ENCODE measurements at regions not wholly inside any gene's neighbourhood (a gene's known extent, or its start where the extent isn't known, plus 50 kb on each side); places are given as distances from the start of the nearest gene placed in this dataset.

DNA sequence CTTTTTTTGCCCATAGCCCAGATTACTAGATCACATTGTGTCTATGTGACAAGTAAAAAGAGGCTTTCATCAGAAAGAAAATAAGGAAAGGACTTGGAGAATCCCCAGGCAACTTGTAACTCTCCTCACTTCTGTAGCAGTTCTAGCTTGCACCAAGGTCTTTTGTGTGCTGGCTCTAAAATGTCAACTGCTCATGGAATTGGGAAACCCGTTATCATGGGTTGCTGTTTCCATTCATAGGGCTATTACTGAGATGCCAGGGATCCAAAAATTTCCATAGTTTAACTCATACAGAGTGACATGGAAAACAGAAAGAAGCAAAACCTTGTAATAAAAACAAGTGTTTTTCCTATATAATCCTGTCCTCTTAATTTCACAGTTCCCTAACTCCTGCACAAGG is 123.9 kb upstream of the FBXL7 start:
- Histone ChIP-seq H3K4me3 (ENCODE audit: insufficient read depth, low read depth, low read length) (no peak overlapping the region), H3K56ac (ENCODE audit: extremely low read depth, insufficient read depth, low read length) (no peak overlapping the region), H2AK5ac (ENCODE audit: low read depth, low read length) (no peak overlapping the region), H3K18ac (ENCODE audit: low read depth, low read length) (no peak overlapping the region), H3K14ac (replicated peaks; ENCODE audit: low read depth, low read length) (no peak overlapping the region), H2BK15ac (ENCODE audit: low read depth, low read length) (no peak overlapping the region), H2BK20ac (ENCODE audit: low read depth, low read length) (no peak overlapping the region), H3K4me2 (ENCODE audit: low read depth, low read length) (no peak overlapping the region), H3K79me1 (ENCODE audit: low read depth in 1 of 2, low read length in 2 of 2) (no peaks in the 10 kb centered on the region), H4K8ac (ENCODE audit: low read depth in 2 of 2, low read length in 2 of 2) (no peak overlapping the region), H3K9me1 (ENCODE audit: insufficient read depth, low read length) (no peaks in the 10 kb centered on the region; the same call in 1 of the 2 replicates), H3K4ac (ENCODE audit: low read depth, low read length) (no peak overlapping the region), H3K27ac (ENCODE audit: insufficient read depth, low read length) (no peak overlapping the region), H3K9me3 (ENCODE audit: control insufficient read depth, insufficient read depth, low read length) (no peaks in the 10 kb centered on the region), H3K23ac (ENCODE audit: low read depth, low read length) (no peak overlapping the region), H2AK9ac (replicated peaks; ENCODE audit: low read depth, low read length, poor library complexity) (no peak overlapping the region), H3K4me1 (ENCODE audit: control insufficient read depth, insufficient read depth, low read length) (no peaks in the 10 kb centered on the region), H4K5ac (ENCODE audit: low read depth, low read length) (no peak overlapping the region), H4K20me1 (ENCODE audit: insufficient read depth, low read length) (no peaks in the 10 kb centered on the region), H2BK5ac (ENCODE audit: low read depth, low read length, poor library complexity, severe bottlenecking) (no peak overlapping the region), H2AFZ (replicated peaks; ENCODE audit: low read length, poor library complexity) (no peak overlapping the region), H3K36me3 (ENCODE audit: control insufficient read depth, insufficient read depth, low read length) (no peaks in the 10 kb centered on the region), H3K27me3 (ENCODE audit: control insufficient read depth, insufficient read depth, low read length) (peaks cover under 1% of the 10 kb centered on the region), H3K9ac (ENCODE audit: low read depth, low read length) (no peak overlapping the region), H4K91ac (ENCODE audit: insufficient read depth, low read depth, low read length) (no peak overlapping the region), H2BK120ac (ENCODE audit: low read depth, low read length) (no peak overlapping the region)
- TF ChIP-seq RCOR1 (IDR thresholded peaks at IDR 0.05; ENCODE audit: insufficient replicate concordance, low read length) (no peak), RAD21 (IDR thresholded peaks at IDR 0.05; ENCODE audit: low read length) (no peak), CEBPB (IDR thresholded peaks at IDR 0.05; ENCODE audit: low read depth, low read length) (no peak)
- DNase-seq (no peak), ATAC-seq (ENCODE audit: low read depth) (no peak)
- POLR2A ChIA-PET (ENCODE audit: unreplicated experiment): no interaction called here
- CTCF ChIA-PET: no interaction called here
- no TSS peak for BruUV-seq (replicated peaks)
- in situ Hi-C loops (cut with MboI; ENCODE audit: low sequenced_read_pairs) (no loop called here), intact Hi-C loops (cut with micrococcal nuclease) (no loop called here), dilution Hi-C loops (cut with HindIII; ENCODE audit: low sequenced_read_pairs, unreplicated experiment) (no loop called here)
- no CpG with 5 or more reads among the region's 1 CpG for WGBS, 2 experiments (ENCODE audit: extremely low coverage in 2 of 2, insufficient read length in 1 of 2)

Measured in IMR-90 (cell line).